SK-N-SH (cell line): ENCODE measurements at regions not wholly inside any gene's neighbourhood (a gene's known extent, or its start where the extent isn't known, plus 50 kb on each side); places are given as distances from the start of the nearest gene placed in this dataset.
"Not testable (repeated sequence)": the region's sequence is repeated elsewhere in the genome, so short reads cannot be mapped to it uniquely, and the experiment has no call there.

Experiments used
- CTCF ChIA-PET: fragments of 300-600, 350-600 bp; formaldehyde crosslinking; extraction: SDS; loops from one replicate; lab custom pipeline; 2021; lab: Yijun Ruan, JAX
- POLR2A ChIA-PET: fragments of 350-600 bp; sonication (Branson Sonifier 250); formaldehyde crosslinking; extraction: SDS; loops from one replicate; lab custom pipeline; 2020; ENCODE audit warnings: antibody characterized with exemption, inconsistent platforms; lab: Yijun Ruan, JAX
- DNase-seq: peaks from one replicate; pipeline ENCODE4 v3.0.0; 2012
- H2AFZ ChIP-seq: fragments of 200-600 bp; sonication (generic); 2 replicates; pipeline ENCODE4 v1.8.1; 2016; ENCODE audit warnings: antibody characterized with exemption, mild to moderate bottlenecking, low read depth
- H3F3A ChIP-seq: fragments of 200-600 bp; sonication (generic); replicated peaks from 2 replicates; pipeline ENCODE3; 2016; ENCODE audit warnings: antibody characterized with exemption, mild to moderate bottlenecking; ENCODE audit not compliant: insufficient read depth
- H3K27ac ChIP-seq, 2 experiments: fragments of 200-500 bp in 1 of 2; fragments of 200-600 bp in 1 of 2; sonication (Bioruptor generic) in 1 of 2; sonication (generic), shearing (Covaris generic) in 1 of 2; 2 replicates each; pipeline versions ENCODE4 v1.5.1 to v1.6.1; 2014 to 2016; ENCODE audit warnings: low read depth in 2 of 2, inconsistent platforms in 1 of 2, low read length in 1 of 2, mild to moderate bottlenecking in 1 of 2, mixed read lengths in 1 of 2
- H3K27me3 ChIP-seq: fragments of 200-600 bp; sonication (generic), shearing (Covaris generic); 2 replicates; pipeline ENCODE4 v1.6.1; 2016; ENCODE audit warnings: mixed run types; ENCODE audit not compliant: insufficient read depth
- H3K36me3 ChIP-seq, 2 experiments: fragments of 200-500 bp in 1 of 2; fragments of 200-600 bp in 1 of 2; sonication (Bioruptor generic) in 1 of 2; sonication (generic) in 1 of 2; replicated peaks in 1 of 2; 2 replicates each; pipeline versions ENCODE3 to v1.5.1; 2014 to 2016; ENCODE audit warnings: low read length in 1 of 2, mild to moderate bottlenecking in 1 of 2; ENCODE audit not compliant: insufficient read depth in 2 of 2, control insufficient read depth in 1 of 2
- H3K4me1 ChIP-seq, 2 experiments: fragments of 200-500 bp in 1 of 2; fragments of 200-600 bp in 1 of 2; sonication (Bioruptor generic) in 1 of 2; sonication (generic), shearing (Covaris generic) in 1 of 2; 2 replicates each; pipeline versions ENCODE4 v1.5.1 to v1.6.1; 2014 to 2016; ENCODE audit warnings: low read depth in 1 of 2, low read length in 1 of 2, mixed run types in 1 of 2; ENCODE audit not compliant: insufficient read depth in 2 of 2, control insufficient read depth in 1 of 2
- H3K4me2 ChIP-seq: fragments of 200-600 bp; sonication (generic), shearing (Covaris generic); 2 replicates; pipeline ENCODE4 v1.6.1; 2017; ENCODE audit warnings: mixed run types
- H3K4me3 ChIP-seq, 2 experiments: fragments of 200-500 bp in 1 of 2; fragments of 200-600 bp in 1 of 2; sonication (Bioruptor generic) in 1 of 2; sonication (generic), shearing (Covaris generic) in 1 of 2; 2 replicates each; pipeline versions ENCODE4 v1.5.1 to v1.8.1; 2014 to 2016; ENCODE audit warnings: low read depth in 2 of 2, inconsistent platforms in 1 of 2, low read length in 1 of 2, mild to moderate bottlenecking in 1 of 2, mixed read lengths in 1 of 2, moderate library complexity in 1 of 2
- H3K79me2 ChIP-seq: fragments of 200-600 bp; sonication (generic); 2 replicates; pipeline ENCODE4 v1.8.1; 2017; ENCODE audit warnings: mild to moderate bottlenecking; ENCODE audit not compliant: insufficient read depth
- H3K9ac ChIP-seq: fragments of 200-600 bp; sonication (generic); 2 replicates; pipeline ENCODE4 v1.6.1; 2017; ENCODE audit warnings: mixed run types
- H3K9me2 ChIP-seq: fragments of 200-600 bp; sonication (generic); 2 replicates; pipeline ENCODE4 v1.6.1; 2017; ENCODE audit warnings: mixed run types
- H3K9me3 ChIP-seq: fragments of 200-600 bp; sonication (generic); 2 replicates; pipeline ENCODE4 v1.6.1; 2017; ENCODE audit warnings: mixed run types, mild to moderate bottlenecking, moderate library complexity
- H4K20me1 ChIP-seq: fragments of 200-600 bp; sonication (generic); 2 replicates; pipeline ENCODE4 v1.6.1; 2017; ENCODE audit warnings: mild to moderate bottlenecking, mixed run types; ENCODE audit not compliant: insufficient read depth
- EP300 ChIP-seq, 2 experiments: IDR thresholded peaks; 2 replicates each; pipeline versions ENCODE4 v1.4.0 to v1.6.1; 2012; ENCODE audit warnings: borderline replicate concordance in 1 of 2, low read depth in 1 of 2, low read length in 1 of 2
- FOXJ3 ChIP-seq: sonication (generic); formaldehyde crosslinking; IDR thresholded peaks from 2 replicates; pipeline ENCODE4 v1.5.1; 2020; ENCODE audit warnings: mild to moderate bottlenecking, missing genetic modification reagents
- GABPA ChIP-seq: IDR thresholded peaks from 2 replicates; pipeline ENCODE4 v1.4.0; 2012; ENCODE audit warnings: low read depth, mild to moderate bottlenecking
- MAX ChIP-seq: IDR thresholded peaks from 2 replicates; pipeline ENCODE4 v1.4.0; 2012; ENCODE audit warnings: low read depth
- NRF1 ChIP-seq: IDR thresholded peaks from 2 replicates; pipeline ENCODE4 v1.6.1; 2012; ENCODE audit warnings: low read depth, mild to moderate bottlenecking, low read length
- PBX3 ChIP-seq: IDR thresholded peaks from 2 replicates; pipeline ENCODE4; 2012
- RAD21 ChIP-seq: IDR thresholded peaks from 2 replicates; pipeline ENCODE4 v1.6.1; 2012; ENCODE audit warnings: mild to moderate bottlenecking, low read length
- RCOR1 ChIP-seq: fragments of 150-350 bp; IDR thresholded peaks from 2 replicates; pipeline ENCODE4 v1.6.1; 2017; ENCODE audit warnings: antibody characterized with exemption, low read length
- RXRA ChIP-seq: IDR thresholded peaks from 2 replicates; pipeline ENCODE4 v1.4.0; 2012; ENCODE audit warnings: low read depth, mild to moderate bottlenecking, borderline replicate concordance
- TAF1 ChIP-seq: IDR thresholded peaks from 2 replicates; pipeline ENCODE4 v1.6.1; 2012; ENCODE audit warnings: low read depth, mild to moderate bottlenecking, low read length, moderate library complexity, borderline replicate concordance
- TCF12 ChIP-seq: IDR thresholded peaks from 2 replicates; pipeline ENCODE4 v1.4.0; 2012
- WGBS: methylation state at CpG from one replicate; pipeline ENCODE4 v1.1.6; 2017; ENCODE audit warnings: low lambda C conversion rate; 5-methylcytosine and 5-hydroxymethylcytosine counted together
- TF ChIP-seq, protein P1 (sequence below): IDR thresholded peaks from 2 replicates; pipeline ENCODE4 v1.4.0; 2012; ENCODE audit warnings: low read depth, borderline replicate concordance

- TF ChIP-seq, protein P1, sequence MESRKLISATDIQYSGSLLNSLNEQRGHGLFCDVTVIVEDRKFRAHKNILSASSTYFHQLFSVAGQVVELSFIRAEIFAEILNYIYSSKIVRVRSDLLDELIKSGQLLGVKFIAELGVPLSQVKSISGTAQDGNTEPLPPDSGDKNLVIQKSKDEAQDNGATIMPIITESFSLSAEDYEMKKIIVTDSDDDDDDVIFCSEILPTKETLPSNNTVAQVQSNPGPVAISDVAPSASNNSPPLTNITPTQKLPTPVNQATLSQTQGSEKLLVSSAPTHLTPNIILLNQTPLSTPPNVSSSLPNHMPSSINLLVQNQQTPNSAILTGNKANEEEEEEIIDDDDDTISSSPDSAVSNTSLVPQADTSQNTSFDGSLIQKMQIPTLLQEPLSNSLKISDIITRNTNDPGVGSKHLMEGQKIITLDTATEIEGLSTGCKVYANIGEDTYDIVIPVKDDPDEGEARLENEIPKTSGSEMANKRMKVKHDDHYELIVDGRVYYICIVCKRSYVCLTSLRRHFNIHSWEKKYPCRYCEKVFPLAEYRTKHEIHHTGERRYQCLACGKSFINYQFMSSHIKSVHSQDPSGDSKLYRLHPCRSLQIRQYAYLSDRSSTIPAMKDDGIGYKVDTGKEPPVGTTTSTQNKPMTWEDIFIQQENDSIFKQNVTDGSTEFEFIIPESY: no peak
- TF ChIP-seq TCF12: no peak
- TF ChIP-seq, all 33 proteins: peak for 0
These were observed 534.1 kb upstream of the GRM7 start (continued) for GRCh38 chr3:6326771-6327170.

DNA sequence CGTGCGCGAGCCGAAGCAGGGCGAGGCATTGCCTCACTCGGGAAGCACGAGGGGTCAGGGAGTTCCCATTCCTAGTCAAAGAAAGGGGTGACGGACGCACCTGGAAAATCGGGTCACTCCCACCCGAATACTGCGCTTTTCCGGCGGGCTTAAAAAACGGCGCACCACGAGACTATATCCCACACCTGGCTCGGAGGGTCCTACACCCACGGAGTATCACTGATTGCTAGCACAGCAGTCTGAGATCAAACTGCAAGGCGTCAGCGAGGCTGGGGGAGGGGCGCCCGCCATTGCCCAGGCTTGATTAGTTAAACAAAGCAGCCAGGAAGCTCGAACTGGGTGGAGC, 520.0 kb upstream of the GRM7 start:
- POLR2A ChIA-PET, DNase-seq, H3K9me3 ChIP-seq, H3K79me2 ChIP-seq, H3K4me3 ChIP-seq, CTCF ChIA-PET, H3K27me3 ChIP-seq, H3K4me1 ChIP-seq, H2AFZ ChIP-seq, H3K36me3 ChIP-seq, H3K27ac ChIP-seq, H4K20me1 ChIP-seq, H3K4me2 ChIP-seq, H3K9me2 ChIP-seq, H3F3A ChIP-seq, H3K9ac ChIP-seq: not testable (repeated sequence)
- WGBS: 32% methylated on average over 21 of the region's 24 CpGs

- TF ChIP-seq TCF12: no peak
- no peak for TF ChIP-seq RXRA
- CTCF ChIA-PET: no interaction called here
- Histone ChIP-seq H3K36me3 (no peaks in the 10 kb centered on the region), H3K9me3 (0 out of 2 replicates have a peak, but pooled peaks cover 2% of the 10 kb centered on the region), H3K9ac (no peak overlapping the region), H3F3A (no peaks in the 10 kb centered on the region), H2AFZ (no peak overlapping the region), H3K4me2 (no peak overlapping the region), H3K4me1 (no peaks in the 10 kb centered on the region), H3K27me3 (no peaks in the 10 kb centered on the region), H3K27ac (no peak overlapping the region), H3K79me2 (no peaks in the 10 kb centered on the region), H4K20me1 (no peaks in the 10 kb centered on the region), H3K9me2 (no peaks in the 10 kb centered on the region), H3K4me3 (no peak overlapping the region)
- no peak for DNase-seq
- 0% methylated on average over 3 of the region's 3 CpGs for WGBS
- POLR2A ChIA-PET: no interaction called here
These were observed 509.2 kb upstream of the GRM7 start for GRCh38 chr3:6351752-6352151.

DNA sequence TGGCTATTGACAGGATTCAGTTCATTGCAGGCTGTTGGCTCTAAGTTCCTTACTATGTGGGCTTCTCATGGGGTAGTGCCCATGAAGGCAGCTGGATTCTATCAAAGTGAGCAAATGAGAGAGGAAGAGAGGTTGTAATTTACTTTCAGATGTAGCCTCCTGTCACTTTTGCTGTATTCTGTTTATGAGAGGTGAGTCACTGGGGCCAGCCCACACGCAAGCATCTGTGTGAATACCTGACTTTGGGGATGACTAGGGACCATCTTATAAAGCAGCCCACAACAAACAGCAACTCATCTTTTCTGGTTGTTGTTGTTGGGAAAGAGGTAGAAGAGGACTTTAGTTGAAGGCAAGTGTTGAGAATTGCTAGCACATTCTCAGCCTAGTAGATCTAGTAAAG, 506.3 kb upstream of the GRM7 start:
- Histone ChIP-seq H3K27ac (no peak overlapping the region), H2AFZ (no peak overlapping the region), H3K9ac (no peak overlapping the region), H3K9me2 (no peaks in the 10 kb centered on the region), H3K9me3 (0 out of 2 replicates have a peak, but pooled peaks cover 2% of the 10 kb centered on the region), H3F3A (no peaks in the 10 kb centered on the region), H3K27me3 (no peaks in the 10 kb centered on the region), H3K36me3 (no peaks in the 10 kb centered on the region), H3K4me3 (no peak overlapping the region), H3K79me2 (no peaks in the 10 kb centered on the region), H3K4me1 (no peaks in the 10 kb centered on the region), H4K20me1 (no peaks in the 10 kb centered on the region), H3K4me2 (no peak overlapping the region)
- TF ChIP-seq EP300 (IDR thresholded peaks at IDR 0.05; ENCODE audit: borderline replicate concordance in 1 of 2, low read depth in 1 of 2, low read length in 1 of 2) (no peak), RAD21 (no peak), PBX3 (no peak), TAF1 (no peak), GABPA (no peak), RCOR1 (no peak), NRF1 (no peak), FOXJ3 (no peak), MAX (no peak)
- CTCF ChIA-PET: no interaction called here
- WGBS: 64% methylated on average over 1 of the region's 1 CpG
- DNase-seq: no peak
- POLR2A ChIA-PET: no interaction called here
